HG03064 (cell line): ENCODE measurements at regions not wholly inside any gene's neighbourhood (a gene's known extent, or its start where the extent isn't known, plus 50 kb on each side); places are given as distances from the start of the nearest gene placed in this dataset.
"Not testable (repeated sequence)": the region's sequence is repeated elsewhere in the genome, so short reads cannot be mapped to it uniquely, and the experiment has no call there.

Experiments
- ATAC-seq: cut with Tn5 transposase; IDR thresholded peaks from one replicate; pipeline ENCODE4 v1.9.1; 2021; ENCODE audit warnings: low read depth; ENCODE audit not compliant: unreplicated experiment

DNA sequence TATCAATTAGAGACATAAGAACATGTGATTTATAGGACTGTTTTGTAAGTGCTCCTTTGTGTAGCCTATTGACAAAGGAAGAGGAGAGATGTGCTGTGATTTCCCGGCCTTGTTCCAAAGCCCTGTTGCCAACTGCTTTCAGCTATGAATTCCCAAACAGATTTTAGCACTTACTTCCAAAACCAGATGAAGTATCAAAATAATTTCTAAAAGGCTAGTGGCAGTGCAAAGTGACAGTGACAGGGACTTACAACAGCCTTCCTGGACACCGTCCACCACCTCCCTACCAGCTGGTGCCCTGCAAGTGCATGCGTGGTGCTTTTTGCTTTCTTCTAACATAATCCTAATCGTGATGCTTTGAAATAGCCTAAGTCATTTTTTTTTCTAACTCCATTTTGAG lies 254.1 kb upstream of the ACTBL2 start:
- ATAC-seq = no peak

DNA sequence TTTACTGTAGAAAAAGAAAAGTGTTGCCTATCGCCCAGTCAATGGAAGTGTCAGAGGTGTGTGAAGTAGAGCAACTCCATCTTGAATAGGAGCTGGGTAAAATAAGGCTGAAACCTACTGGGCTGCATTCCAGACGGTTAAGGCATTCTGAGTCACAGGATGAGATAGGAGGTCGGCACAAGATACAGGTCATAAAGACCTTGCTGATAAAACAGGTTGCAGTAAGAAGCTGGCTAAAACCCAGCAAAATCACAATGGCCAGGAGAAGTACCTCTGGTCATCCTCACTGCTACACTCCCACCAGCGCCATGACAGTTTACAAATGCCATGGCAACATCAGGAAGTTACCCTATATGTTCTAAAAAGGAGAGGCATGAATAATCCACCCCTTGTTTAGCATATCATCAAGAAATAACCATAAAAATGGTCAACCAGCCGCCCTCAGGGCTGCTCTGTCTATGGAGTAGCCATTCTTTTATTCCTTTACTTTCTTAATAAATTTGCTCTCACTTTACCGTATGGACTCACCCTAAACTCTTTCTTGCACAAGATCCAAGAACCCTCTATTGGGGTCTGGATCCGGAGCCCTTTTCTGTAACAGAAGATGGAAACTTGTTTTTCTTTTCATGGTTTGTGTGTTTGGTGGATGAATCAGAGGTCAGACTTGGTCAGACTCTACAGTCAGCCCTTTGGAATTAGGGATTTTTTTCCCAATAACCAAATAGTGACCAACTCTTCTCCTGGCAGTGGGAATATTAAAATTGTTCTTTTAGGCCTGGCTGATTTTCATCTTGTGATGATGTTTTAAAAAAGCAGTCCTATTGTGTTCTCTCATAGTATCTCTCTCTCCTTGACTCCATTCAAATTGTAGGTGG lies 252.9 kb upstream of the ACTBL2 start:
- not testable (repeated sequence) for ATAC-seq

DNA sequence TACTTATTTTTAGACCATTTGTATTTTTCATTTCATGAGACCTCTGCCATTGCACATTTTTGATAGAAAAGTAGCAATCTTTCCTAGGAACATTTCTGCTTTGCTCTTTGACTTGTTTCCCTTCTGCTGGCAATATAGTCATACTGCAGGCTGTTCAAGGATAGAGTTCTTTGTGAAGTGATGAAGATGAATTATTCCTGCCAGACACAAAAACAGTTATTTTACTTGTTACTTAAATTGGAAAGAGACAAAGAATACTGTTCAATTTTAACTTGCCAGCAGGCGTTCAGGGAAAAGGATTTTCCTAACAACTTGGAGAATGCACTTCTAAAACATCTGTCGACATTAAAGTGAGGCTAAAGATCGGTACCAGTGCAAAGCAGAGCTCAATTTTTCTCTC lies 251.7 kb upstream of the ACTBL2 start:
- ATAC-seq = no peak

DNA sequence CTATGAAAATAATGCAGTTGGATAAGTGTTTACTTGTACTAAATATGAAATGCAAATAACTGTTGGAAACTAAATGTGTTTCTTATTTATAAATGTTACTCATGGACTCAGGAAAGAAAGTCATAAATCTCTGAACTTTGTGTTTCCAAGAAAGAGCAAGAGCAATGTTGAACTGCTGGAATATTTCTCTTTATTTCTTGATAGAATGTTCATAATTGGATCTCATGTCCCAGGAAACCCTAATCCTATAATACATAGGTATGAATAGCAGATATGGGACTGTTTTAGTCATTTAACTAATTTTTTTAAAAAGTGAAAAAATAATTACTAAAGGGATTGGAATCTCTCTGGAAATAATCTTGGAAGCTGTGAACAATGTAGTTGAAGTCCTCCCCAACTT lies 245.0 kb upstream of the ACTBL2 start:
- no peak for ATAC-seq

DNA sequence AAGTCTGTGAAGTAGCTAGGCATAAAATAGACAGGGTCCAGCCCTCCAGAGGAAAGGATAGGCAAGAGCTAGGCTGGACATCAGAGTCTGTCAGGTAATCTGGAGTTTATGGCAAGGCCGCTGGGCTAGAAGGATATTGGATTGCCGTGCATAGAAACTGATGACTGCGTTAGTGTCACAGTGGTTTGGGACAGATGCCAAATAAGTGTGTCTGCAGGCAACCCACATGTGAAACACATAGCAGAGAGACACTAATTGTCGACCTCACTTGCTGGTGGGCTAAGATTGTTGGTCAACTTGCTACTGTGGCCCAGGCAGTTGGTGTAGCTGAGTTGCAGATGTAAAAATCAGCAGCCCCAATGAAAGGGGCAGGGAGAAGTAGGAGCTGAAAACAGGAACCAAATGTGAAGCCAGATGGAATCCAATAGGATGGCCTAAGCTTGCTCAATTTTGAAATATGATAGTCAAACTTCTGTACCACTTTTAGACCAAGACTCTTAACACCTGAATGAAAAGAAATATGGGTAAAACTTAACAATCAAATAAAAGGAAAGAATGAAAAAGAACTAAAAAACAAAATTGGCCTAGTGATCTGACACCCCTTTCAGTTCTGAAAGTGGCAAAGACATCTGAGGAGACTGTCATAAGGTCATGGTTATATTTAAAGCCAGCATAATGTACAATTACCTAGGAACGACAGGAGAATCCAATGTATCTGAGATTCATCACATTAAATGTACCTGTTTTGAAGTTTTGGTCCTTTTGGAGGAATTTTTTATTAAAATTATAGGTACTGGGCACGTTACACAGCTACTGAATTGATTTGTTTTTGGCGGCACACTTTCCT lies 243.3 kb upstream of the ACTBL2 start:
- ATAC-seq = no peak

DNA sequence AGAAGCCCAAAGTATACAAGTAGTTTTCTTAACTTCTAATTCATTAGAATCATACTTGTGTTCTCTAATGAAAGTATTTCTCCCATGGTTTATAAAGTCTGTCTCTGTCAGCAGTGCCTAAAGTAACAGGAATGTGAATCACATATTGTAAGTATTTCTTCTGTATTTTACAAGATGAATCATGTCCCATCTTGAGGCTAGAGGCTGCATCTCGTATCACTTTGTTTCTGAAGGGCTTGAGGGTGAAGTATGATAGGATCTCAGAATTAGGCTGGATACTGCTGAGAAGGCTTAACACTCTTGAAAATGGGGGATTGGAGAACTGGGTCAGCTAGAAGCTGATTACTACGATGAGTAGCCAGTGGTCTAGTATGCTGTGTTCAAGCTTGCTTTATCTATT lies 242.2 kb upstream of the ACTBL2 start:
- no peak for ATAC-seq

DNA sequence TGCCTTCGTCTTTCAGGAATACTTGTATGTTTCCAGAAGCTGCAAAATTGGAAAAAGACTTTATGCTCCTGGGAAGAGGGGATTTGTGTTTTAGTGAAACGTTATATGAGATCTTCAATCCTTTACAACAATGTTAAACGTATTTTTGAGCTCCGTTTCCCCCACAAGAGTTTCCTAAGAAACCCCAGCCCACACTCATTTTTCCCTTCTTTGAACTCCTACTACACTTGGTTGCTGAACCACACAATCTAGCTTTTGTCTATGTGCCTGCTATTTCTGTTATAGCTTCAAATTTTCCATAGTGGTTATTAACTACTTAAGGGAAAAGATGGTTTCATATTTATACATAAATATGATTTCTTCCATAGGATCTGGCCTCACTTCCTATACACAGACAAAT lies 238.6 kb upstream of the ACTBL2 start:
- no peak for ATAC-seq

DNA sequence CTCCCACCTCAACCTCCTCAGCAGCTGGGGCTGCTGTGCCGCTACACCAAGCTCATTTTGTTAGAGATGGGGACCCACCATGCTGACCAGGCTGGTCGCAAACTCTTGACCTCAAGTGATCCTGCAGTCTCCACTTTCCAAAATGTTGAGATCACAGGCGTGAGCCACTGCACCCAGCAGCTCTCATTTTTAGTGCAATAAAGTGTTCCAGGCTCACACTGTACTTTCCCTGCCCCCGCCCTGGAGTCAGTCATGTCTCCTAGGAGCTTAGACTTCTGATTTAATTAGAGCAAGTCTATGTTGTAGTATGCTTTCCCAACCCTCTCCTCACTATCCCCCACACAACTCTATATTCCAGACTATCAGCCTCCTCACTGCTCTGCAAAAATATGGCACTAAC lies 238.0 kb upstream of the ACTBL2 start:
- ATAC-seq = no peak

DNA sequence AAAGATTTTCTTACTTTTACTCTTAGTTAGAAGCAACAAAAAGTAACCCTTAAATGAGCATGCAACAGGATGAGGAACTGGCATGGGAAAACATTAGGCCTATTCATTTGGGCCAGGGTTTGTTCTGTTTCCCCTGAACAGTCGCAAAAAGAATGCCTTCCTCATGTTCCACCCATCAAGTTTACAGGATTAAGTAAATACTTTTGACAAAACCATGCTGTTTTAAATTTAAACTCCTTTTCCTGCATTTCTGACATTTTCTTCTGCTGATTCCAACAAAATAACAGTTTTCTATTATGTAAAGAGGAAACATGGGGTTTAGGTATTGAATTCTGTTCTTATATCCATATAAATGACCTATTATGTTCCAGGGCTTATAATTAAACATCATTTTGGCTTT lies 236.6 kb upstream of the ACTBL2 start:
- no peak for ATAC-seq

DNA sequence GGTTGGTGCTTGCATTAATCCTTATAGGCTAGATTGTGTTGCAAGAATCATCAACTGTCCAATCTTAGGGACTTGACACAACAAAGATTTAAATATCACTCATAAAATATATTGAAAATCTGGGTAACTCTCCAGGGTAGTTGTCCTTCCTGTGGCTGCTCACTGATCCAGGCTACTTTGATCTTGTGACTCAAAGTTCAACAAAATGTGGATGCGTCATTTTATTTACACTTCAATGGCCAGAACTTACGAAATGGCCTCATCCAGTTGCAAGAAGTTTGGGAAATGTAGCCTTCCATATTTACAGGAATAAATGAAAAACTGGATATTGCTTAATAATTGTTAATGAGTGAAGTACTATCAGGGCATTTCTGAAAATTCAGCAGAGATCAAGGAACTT lies 235.5 kb upstream of the ACTBL2 start:
- ATAC-seq = no peak

DNA sequence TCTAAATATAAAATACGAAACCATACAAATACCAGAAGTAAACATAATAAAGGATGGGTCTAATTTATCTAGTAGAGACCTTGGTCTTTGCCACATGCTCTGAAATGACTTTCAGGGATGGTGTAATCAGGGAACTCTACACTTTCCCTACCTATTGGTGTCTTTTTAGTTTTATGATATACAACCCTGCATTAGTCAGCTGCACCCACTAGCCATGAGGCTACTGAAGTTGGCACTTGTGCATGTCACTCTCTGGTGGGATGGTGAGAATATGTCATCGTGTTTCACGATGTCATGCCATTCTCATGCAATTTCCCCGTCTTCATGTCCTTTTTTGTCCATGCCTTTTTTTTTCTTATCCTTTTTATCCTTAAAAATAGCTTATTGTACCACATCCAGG lies 234.9 kb upstream of the ACTBL2 start:
- ATAC-seq = no peak

DNA sequence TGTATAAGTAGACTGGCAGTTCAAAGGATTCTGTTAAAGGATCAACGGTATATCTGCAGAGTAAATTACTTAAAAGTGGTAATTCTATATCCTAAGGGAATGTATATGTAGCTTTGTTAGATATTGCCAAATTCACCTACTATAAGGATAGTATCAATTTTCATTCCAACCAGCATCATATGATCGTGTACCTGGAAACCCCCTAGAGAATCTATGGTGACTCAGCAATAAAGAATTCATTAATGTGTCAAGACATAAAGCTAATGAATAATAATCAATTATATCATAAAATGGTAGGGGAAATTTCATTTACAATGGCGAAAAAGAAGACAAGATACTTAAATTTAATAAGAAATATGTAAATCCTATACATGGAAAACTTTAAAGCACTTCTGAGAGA lies 234.1 kb upstream of the ACTBL2 start:
- no peak for ATAC-seq

DNA sequence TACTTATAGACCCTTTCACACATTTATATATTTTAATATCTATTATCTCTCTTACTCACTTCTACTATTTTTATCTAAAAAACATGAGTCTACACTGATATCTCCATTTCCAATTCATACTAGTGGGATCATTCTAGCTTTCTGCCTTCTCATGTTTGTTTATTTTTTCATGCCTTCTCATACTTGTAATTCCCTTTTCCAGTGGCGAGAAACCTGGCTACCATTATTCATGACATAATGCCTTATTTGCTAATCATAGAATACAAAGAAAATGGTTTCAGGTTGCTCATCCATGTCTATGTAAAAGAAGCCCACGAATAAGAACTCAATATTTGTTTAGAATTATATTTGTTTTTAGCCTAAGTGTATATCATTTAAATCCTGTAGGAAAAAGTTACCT lies 232.7 kb upstream of the ACTBL2 start:
- no peak for ATAC-seq

DNA sequence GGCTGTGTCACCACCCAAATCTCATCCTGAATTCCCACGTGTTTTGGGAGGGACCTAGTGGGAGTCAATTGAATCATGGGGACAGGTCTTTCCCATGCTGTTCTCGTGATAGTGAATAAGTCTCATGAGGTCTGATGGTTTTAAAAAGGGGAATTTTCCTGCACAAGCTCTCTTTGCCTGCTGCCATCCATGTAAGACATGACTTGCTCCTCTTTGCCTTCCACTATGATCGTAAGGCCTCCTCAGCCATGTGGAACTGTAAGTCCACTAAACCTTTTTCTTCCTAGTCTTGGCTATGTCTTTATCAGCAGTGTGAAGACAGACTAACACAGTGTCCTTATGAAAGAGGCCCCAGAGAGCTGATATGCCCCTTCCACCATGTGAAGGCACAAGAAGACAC lies 230.9 kb upstream of the ACTBL2 start:
- ATAC-seq = not testable (repeated sequence)

DNA sequence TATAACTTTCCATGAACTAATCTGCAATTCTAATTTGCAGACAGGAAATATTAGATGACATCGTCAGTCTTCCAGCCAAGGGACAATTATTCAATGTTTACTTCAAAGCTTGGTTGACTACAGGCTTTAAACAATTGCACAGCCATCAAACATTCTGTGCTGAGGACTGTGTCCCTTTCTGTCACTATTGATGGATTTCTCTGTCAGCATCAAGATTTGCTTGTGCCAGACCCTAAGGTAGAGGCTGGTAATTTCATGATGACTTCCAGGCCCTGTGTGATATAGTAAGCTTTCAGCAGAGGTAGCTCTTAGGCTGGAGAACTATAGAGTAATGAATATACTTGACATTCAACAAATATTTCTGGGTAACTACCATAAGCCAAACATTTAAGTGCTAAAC lies 229.3 kb upstream of the ACTBL2 start:
- no peak for ATAC-seq

DNA sequence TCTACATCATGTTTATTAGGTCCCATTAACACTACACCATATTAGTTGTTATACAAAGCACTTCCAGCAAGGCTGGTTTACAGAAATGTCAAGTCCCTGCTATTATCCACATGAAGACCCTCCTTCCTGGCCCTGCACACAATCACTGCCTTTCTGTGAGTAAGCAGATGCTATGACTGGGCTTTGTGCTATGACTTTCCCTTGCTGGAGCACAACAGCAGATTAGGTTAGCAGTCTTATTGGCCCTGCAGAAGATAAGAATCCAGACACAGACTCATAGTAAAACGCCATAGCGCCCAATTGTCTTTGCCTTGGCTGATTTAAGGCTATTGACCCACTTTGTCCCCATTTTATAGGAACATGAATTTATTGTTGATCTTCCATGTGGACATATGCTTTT lies 228.9 kb upstream of the ACTBL2 start:
- no peak for ATAC-seq

DNA sequence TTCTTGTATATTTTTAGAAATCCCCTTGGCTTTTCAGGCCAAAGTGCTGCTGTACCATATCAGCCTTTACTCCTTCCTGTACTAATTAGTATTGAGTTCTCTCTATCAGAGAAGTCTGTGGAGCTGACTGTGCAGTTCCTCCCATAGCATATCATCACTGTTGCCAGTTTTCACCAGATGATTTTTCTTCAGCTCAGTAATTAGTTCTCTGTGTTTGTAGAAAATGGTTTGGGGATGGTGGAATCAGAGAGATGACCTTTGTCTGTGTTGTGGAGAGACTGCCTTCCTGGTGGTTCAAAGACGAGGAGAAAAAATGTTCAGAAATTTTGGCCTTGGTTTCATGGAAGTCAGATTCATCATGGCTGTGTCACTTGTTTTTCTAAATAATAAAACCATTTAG lies 227.5 kb upstream of the ACTBL2 start:
- ATAC-seq = no peak

DNA sequence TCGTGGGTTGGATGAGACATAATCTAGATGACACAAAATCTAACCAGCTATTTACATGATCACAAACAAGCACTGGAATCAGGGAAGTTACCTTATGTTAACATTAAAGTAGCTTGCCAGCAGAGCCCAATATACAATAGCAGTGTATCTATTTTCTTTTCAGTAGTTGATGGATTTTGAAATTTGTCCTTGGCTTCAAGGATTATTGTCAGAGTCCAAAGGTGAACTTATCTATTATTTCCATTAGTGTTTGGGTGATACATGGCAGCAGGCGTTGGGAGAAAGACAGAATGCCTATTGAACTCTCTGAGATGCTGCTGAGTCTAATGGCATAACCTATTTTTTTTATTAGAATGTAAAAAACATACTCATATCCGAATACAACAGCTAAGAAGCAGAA lies 223.2 kb upstream of the ACTBL2 start:
- no peak for ATAC-seq

DNA sequence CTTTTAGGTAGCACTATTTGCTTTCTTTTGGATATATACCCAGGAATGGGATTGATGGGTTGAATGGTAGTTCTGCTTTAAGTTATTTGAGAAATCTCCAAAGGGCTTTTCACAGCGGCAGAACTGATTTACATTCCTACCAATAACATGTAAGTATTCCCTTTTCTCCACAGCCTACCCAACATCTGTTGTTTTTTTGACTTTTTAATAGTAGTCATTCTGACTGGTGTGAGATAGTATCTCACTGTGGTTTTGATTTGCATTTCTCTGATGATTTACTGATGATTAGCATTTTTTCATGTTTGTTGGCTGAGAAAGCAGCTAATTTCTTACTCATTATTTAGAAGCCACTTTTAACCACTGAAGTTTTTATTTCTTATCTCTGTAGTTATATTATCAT lies 221.1 kb upstream of the ACTBL2 start:
- ATAC-seq = no peak

DNA sequence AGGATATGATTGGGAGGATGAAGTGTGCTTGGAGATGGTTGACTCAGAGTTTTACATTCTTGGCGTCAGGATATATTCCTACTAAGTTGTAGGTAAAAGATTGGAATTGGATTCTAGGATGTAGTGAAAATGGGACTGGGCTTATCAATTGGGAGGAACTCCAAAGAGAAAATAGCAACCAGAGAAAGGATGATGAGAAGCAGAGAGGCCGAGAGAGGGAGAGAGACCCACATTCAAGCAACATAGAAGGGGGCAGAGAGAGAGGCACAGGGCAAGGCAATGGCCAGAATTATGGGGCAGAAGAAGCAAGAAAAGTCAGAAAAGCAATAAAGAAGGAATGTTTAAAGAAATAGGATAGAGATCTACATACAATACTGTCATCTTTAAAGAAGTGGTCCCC lies 217.9 kb upstream of the ACTBL2 start:
- no peak for ATAC-seq

DNA sequence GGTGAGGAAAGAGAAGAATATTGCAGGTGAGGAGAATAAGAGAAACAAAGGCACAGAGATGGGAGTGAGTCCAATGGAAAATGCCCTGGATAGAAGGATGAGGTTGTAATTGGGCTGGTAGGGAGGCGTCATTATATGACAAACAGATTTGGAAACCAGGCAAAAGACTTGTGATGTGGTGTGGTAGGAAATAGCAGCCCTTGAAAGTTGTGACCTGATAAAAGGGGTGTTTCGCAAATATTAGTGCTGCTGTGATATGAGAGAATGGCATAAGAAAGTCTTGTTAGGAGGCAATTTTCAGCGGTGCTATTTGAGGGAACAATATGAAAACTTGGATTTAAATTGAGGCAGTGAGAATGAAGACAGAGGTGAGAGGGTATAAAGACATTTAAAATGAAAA lies 217.5 kb upstream of the ACTBL2 start:
- no peak for ATAC-seq

DNA sequence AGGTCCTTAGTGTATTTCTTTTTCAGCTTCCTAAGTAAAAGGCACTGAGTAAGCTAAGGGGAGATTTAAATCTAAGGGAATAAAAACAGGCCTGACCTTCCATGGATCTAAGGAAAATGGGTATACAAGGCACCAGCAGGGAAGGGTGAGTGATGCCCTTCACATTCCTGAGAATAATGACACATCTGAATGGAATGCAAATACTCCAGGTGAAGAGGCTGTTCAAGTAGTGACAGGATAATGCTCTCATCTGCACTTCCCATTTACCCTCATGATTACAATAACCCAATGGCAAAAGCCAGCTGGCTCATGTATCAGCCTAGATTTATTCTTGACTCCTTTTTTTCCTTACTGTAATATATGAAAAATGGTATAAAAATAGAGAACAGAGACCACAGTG lies 216.2 kb upstream of the ACTBL2 start:
- ATAC-seq = no peak
